ENCODE measurements at regions not wholly inside any gene's neighbourhood (a gene's known extent, or its start where the extent isn't known, plus 50 kb on each side); places are given as distances from the start of the nearest gene placed in this dataset.
"Not testable (repeated sequence)": the region's sequence is repeated elsewhere in the genome, so short reads cannot be mapped to it uniquely, and the experiment has no call there.

GRCh38 chr5:119746984-119747383 is 117.6 kb downstream of the FAM170A start:
- no peak for TF ChIP-seq CTCF (IDR thresholded peaks at IDR 0.05)
- no peak for ATAC-seq (ENCODE audit: insufficient number of reproducible peaks, low FRiP score, low read depth)

GRCh38 chr5:119750887-119751733 is 121.8 kb downstream of the FAM170A start:
- ATAC-seq (ENCODE audit: insufficient number of reproducible peaks, low FRiP score, low read depth): no peak
- no peaks in the 10 kb centered on the region for H3K27me3 ChIP-seq (replicated peaks; ENCODE audit: insufficient read depth)
- no peak overlapping the region for H3K27ac ChIP-seq
- H3K4me1 ChIP-seq (ENCODE audit: control insufficient read depth in 1 of 2, low read depth in 2 of 2): no peaks in the 10 kb centered on the region
- no peaks in the 10 kb centered on the region for H3K36me3 ChIP-seq
- no peak overlapping the region for H3K4me3 ChIP-seq
- no peak for TF ChIP-seq CTCF (IDR thresholded peaks at IDR 0.05)
- H3K9me3 ChIP-seq: no peaks in the 10 kb centered on the region
- no peak for DNase-seq (ENCODE audit: low spot score)

More at GRCh38 chr5:119746984-119747383, 117.6 kb downstream of the FAM170A start:
- no peaks in the 10 kb centered on the region for H3K4me1 ChIP-seq (ENCODE audit: control insufficient read depth in 1 of 2, low read depth in 2 of 2)
- no peak overlapping the region for H3K27ac ChIP-seq
- no peak for DNase-seq (ENCODE audit: low spot score)
- H3K36me3 ChIP-seq: no peaks in the 10 kb centered on the region
- no peak overlapping the region for H3K4me3 ChIP-seq
- H3K9me3 ChIP-seq: no peaks in the 10 kb centered on the region
- H3K27me3 ChIP-seq (replicated peaks; ENCODE audit: insufficient read depth): no peaks in the 10 kb centered on the region

GRCh38 chr5:119751734-119752094 is 122.4 kb downstream of the FAM170A start:
- Histone ChIP-seq H3K9me3 (no peaks in the 10 kb centered on the region), H3K4me1 (ENCODE audit: control insufficient read depth in 1 of 2, low read depth in 2 of 2) (no peaks in the 10 kb centered on the region), H3K4me3 (no peak overlapping the region), H3K27ac (no peak overlapping the region), H3K36me3 (no peaks in the 10 kb centered on the region), H3K27me3 (replicated peaks; ENCODE audit: insufficient read depth) (no peaks in the 10 kb centered on the region)
- no peak for ATAC-seq (ENCODE audit: insufficient number of reproducible peaks, low FRiP score, low read depth)
- no peak for TF ChIP-seq CTCF (IDR thresholded peaks at IDR 0.05)
- DNase-seq (ENCODE audit: low spot score): no peak

GRCh38 chr5:119752921-119753886 is 123.8 kb downstream of the FAM170A start:
- Histone ChIP-seq H3K4me3 (no peak overlapping the region), H3K27me3 (replicated peaks; ENCODE audit: insufficient read depth) (no peaks in the 10 kb centered on the region), H3K36me3 (no peaks in the 10 kb centered on the region), H3K4me1 (ENCODE audit: control insufficient read depth in 1 of 2, low read depth in 2 of 2) (no peaks in the 10 kb centered on the region), H3K27ac (no peak overlapping the region), H3K9me3 (no peaks in the 10 kb centered on the region)
- DNase-seq (ENCODE audit: low spot score): no peak
- no peak for TF ChIP-seq CTCF (IDR thresholded peaks at IDR 0.05)
- no peak for ATAC-seq (ENCODE audit: insufficient number of reproducible peaks, low FRiP score, low read depth)

GRCh38 chr5:119754825-119755224 is 125.5 kb downstream of the FAM170A start:
- not testable (repeated sequence) for H3K36me3 ChIP-seq; DNase-seq (ENCODE audit: low spot score); H3K4me3 ChIP-seq; H3K4me1 ChIP-seq (ENCODE audit: control insufficient read depth in 1 of 2, low read depth in 2 of 2); ATAC-seq (ENCODE audit: insufficient number of reproducible peaks, low FRiP score, low read depth); H3K27me3 ChIP-seq (replicated peaks; ENCODE audit: insufficient read depth); H3K9me3 ChIP-seq; H3K27ac ChIP-seq
